ENCODE measurements at regions not wholly inside any gene's neighbourhood (a gene's known extent, or its start where the extent isn't known, plus 50 kb on each side); places are given as distances from the start of the nearest gene placed in this dataset.
A peak's percentile ranks its signal among the peaks of the same experiment; 100 is the strongest.

DNA sequence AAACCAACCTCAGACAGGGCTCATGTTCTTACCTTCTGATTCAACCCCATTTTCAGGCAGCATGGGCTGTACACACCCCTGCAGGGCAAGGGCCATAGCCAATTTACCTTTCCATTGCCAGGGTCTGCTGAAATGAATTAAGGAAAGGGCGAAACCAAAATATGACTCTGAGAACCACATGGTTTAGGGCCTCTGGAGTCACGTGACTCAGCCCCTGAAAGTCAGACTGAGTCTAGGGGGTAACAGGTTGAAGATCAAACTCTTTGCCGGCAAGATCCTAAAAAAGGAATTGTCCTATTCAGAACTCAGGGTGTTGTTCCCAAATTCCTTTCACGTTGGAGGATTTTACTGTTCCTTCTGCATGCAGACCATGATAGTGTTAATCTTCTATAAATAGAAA lies 118.9 kb downstream of the RAB11FIP2 start:
- DNase-seq (ENCODE audit: low spot score) = no peak

DNA sequence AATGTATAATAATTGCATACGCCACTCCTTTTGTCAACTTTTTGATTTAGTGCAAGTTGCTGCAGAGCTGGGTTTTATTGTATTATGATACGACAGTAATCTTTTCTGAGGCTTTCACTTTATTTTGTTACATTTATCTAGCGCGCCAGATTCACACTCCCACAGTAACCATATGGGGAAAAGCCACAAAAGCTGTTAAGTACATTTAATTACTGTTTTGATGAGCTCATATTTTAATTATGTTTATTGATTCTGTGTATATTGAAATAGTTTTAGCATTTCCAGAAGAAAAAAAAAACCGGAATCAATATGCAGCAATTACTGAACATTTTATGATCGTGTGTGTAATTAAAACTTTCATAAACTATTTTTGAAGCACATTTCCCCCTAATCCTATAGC lies 118.5 kb downstream of the RAB11FIP2 start:
- DNase-seq (ENCODE audit: low spot score) = no peak

DNA sequence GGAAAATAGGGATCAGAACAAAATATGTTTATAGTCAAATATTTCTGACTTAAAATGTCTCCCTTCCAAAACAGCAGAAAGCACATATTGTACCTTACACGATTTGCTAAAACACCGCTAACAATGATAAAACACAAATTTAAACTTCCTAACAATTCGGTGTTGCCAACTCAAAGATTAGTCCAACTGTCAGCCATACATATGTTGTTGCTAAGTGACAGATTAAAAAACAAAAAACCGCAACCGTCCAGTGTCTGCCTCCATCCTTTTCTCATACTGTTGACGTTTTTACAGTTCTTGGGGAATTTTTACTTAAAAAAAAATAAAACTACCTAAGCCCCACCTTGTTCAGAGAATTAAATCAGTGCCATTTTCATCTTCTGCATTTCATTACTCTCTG lies 118.0 kb downstream of the RAB11FIP2 start:
- DNase-seq (ENCODE audit: low spot score) = no peak

DNA sequence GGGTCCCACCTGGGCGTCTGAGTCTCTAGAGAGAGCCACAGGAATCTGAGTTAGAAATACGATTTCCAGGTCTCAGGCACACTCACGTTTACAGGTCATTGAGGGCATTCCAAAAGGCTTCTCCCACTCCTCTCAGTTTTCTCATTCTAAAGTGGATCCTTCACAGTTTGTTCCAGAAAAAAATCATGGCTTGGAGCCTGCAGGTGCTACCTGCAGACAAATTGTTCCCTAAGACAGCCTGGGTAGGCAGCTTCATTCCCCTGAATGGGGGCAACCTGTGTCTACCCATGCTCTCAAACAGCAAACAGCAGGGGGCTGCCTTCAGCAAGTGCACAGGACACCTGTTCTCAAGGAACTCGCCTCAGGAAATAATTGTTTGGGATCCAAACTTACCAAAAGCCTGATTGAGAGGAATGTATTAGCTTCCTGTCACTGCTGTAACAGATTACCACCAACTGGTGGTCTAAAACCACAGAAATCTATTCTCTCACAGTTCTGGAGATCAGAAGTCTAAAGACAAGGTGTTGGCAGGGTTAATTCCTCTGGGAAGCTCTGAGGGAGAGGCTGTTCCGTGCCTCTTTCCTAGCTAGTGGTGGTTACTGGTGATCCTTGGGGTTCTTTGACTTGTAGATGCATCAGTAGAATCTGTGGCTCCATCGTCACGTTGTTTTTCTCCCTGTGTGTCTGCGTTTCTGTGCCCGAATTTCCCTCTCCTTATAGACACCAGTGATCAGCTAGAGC lies 117.2 kb downstream of the RAB11FIP2 start:
- no peak for DNase-seq (ENCODE audit: low spot score)

DNA sequence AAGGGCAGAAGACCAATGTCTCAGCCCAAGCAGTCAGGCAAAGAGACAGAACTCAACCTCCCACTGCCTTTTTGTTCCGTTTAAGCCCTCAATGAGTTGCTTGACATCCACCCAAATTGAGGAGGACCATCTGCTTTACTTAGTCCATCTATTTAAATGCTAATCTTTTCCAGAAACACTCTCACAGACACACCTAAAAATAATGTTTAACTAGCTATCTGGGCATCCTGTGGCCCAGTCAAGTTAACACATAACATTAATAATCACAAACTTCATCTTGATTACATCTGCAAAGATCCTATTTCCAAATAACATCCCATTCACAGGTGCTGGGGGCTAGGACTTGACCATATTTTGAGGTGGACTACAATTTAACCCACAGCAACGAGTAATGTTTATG lies 115.7 kb downstream of the RAB11FIP2 start:
- DNase-seq (ENCODE audit: low spot score) = no peak

DNA sequence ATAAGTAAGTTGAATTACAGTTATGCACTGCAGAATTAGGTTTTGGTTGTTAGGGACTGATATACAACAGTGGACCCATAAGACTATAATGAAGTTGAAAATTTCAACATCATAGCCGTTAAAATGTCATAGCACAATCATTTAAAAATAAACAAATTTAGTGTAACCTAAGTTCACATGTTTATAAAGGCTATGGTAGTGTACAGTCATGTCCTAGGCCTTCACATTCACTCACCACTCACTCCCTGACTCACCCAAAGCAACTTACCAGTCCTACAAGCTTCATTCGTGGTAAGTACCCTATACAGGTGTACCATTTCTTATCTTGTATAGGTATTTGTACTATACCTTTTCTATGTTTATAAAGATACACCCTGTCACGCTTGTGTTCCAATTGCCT lies 113.7 kb downstream of the RAB11FIP2 start:
- peak; percentile 53 for DNase-seq (ENCODE audit: low spot score)

DNA sequence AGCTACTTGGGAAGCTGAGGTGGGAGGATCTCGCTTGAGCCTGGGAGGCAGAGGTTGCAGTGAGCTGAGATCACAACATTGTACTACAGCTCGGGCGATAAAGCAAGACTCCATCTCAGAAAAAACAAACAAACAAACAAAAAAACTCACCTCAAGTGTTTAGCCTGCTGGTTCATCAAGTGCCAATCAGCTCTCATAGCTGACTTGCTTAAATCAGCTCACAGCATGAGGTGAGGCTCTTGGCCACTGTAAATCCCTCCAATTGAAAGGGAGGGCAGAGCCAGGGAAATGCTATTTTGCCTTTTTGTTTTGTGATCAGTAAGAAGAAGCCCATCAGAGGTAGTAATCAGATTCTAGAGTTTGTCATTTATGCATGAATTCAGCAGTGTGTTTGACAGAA lies 112.3 kb downstream of the RAB11FIP2 start:
- DNase-seq (ENCODE audit: low spot score) = no peak

DNA sequence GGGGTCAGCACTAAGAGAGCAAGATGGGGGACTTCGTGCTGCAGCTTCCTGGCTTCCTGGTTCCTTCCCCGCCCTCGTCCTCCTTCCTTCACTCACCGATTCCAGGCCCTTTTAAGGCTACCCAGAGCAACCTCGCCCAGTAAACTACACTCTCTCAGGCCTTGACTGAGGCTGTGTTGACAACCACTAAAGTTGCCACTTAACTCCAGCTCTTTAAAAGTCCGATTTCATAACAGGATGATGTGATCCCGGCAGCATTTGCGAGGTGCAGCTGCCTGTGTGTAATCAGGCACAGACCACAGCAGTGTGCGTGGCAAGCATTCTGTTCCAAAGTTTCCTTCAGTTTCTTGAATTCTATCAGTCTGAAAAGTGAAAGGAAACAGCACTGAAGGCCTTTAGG lies 110.6 kb downstream of the RAB11FIP2 start:
- no peak for DNase-seq (ENCODE audit: low spot score)

DNA sequence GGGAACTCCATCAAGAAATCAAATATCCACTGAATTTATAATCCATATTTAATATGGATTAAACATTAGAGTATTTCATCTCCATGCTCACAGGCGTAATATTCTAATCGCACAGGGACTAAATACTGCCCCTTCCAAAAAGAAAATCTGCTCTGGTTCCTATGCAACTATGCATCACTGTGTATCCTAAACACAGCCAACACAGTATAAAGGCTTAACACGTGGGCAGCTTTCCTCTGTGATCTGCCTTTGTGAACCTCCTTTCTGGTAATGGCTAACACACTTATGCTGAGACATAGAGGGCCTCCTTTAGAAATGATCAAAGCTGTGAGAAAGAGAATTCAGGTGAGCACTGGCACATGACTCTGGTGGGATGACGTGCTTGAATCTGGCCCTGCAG lies 110.2 kb downstream of the RAB11FIP2 start:
- no peak for DNase-seq (ENCODE audit: low spot score)

DNA sequence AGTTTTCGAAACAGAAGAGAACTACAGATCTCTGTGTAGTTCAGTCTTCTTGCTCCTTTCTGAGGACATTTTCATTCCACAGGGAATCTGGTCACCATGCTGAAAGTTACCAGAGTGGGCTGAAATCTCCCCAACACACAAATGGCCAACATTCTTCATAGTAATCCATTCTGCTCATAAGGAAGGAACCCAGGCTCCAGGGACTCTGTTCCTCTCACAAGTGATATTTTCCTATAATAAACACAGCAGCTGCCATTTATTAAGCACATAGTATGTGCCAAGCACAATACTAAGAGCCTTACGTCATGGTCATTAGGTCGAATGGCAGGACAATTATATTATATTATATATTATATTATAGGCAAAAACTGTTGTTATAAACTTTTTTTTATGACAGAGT lies 109.8 kb downstream of the RAB11FIP2 start:
- DNase-seq (ENCODE audit: low spot score) = no peak

DNA sequence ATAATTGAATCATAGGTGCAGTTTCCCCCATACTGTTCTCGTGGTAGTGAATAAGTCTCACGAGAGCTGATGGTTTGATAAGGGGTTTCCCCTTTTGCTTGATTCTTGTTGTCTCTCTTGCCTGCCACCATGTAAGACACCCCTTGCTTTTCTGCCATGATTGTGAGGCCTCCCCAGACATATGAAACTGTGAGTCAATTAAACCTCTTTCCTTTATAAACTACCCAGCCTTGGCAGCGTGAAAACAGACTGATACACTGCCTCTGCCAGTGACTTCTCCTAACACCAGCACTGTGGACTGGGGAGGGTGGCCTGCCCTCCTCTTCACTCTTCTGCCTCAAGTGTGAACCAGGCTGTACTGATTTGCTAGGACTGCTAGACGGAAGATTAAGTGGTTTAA lies 108.6 kb downstream of the RAB11FIP2 start:
- DNase-seq (ENCODE audit: low spot score) = no peak

DNA sequence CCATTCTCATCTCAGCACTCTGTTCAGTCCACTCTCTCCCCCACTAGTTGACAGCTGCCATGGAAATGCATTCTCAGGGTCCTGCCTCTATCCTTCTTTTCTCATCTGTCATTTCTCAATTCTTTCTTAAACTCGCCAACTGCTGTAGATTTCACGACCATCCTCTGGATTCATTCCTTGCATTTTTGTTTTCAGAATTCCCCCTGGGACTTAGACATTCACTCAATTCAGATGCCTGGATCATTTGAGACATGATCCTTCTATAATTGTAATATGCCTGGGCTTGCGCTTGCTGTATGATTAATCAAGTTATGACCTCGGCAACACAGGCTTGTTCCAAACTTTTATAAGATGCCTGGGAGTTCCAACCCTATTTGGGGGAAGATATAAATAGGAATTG lies 104.5 kb downstream of the RAB11FIP2 start:
- DNase-seq (ENCODE audit: low spot score) = no peak

DNA sequence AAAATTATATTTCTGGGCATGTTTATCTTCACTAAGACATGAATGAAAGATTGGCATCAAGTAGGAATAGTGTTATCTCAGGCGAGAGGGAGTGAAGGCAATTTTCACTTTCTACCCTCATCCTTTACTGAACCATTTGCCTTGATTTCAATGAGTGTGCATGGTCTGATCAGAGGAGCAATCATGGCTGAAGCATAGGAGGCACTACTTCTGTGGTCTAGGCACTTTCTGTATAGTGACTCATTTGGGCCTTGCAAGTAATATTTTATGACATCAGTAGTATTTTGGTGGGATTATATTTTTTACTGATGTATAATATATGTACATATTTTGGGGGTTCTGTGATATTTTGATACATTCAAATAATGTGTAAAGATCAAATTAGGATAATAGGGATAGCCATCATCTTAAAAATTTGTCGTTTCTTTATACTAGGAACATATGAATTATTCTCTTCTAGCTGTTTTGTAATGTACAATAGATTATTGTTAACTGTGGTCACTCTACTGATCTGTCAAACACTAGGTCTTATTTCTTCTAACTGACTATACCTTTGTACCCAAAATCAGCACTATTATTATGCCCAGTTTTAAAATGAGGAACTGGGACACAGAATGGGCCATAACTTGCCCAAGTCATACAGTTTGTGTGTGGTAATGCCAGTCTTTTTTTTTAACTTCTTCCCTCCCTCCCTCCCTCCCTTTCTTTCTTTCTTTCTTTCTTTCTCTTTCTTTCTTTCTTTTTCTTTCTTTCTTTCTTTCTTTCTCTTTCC lies 101.9 kb downstream of the RAB11FIP2 start:
- DNase-seq (ENCODE audit: low spot score) = no peak

DNA sequence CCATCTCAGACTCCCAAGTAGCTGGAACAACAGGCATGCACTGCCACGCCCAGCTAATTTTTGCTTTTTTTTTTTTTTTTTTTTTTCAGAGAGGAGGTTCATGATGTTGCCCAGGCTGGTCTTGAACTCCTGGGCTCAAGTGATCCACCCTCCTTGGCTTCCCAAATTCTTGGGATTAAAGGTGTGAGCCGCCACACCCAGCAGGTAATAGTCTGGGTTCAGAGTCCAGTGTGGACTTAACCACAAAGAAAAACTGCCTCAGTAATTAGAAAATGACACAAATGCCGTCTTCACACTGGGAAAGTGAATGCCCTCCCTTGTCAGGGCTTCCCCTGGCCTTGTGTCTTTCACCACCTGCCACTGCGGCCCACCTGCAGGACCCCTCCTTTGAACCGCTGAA lies 101.1 kb downstream of the RAB11FIP2 start:
- no peak for DNase-seq (ENCODE audit: low spot score)

DNA sequence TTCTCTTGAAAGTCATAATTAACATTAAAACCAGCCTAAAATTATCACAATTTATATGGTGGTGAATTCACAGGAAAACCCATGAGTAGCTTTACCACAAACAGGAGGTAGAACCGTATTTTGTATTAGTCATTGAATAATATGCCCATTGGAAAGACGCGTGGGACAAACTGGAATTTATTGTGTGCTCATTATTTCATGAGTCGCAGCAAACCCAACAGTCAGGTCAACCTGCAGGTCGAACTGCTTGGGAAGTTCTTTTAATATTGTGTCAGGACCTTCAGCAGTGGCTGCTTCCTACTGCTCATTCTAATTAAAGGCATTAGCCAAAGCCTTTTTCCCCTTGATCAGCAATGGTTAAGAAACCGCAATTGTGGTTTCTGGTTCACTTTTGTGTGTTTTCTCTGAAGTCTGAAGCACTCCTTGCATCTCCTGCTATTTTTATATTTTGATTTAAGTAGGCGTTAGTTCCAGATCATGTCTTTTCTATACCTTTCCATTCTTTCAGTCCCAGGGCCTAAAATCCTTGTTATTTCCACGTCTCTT lies 100.1 kb downstream of the RAB11FIP2 start:
- peak; percentile 84 for DNase-seq (ENCODE audit: low spot score)

DNA sequence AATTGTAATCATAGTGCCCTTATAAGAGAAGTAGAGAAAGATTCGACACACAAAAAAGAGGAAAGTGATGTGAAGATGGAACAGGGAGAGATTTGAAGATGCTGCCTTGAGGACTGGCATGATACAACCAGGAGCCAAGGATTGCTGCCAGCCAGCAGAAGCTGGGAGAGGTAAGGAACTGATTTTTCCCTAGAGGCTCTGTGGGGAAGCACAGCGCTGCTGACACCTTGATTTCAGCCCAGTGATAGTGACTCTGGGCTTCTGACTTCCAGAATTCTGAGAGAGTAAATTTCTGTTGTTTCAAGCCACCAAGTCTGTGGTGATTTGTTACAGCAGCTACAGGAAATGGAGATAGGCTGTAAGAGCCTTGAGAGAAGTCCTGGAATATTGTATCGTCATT lies 98.2 kb downstream of the RAB11FIP2 start:
- no peak for DNase-seq (ENCODE audit: low spot score)

DNA sequence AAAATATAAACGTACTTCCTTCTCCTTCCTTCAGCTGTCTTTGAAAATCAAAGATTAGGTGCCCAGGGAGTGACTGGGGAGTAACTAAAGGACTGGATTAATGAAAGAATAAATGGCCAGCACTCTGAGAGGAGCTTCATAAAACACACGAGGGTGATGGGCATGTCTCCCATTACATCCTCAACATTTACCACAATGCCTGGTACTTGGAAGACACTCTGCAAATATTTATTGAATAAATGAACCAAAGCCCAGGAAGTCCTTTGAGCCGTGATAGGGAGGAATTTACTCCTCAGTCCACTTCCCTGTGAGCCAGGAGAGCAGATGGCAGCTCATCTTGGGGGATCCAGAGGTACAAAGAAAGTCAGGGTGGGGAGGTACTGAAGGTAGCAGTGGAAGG lies 96.3 kb downstream of the RAB11FIP2 start:
- no peak for DNase-seq (ENCODE audit: low spot score)
